Fibroblast of villous mesenchyme (primary cell): ENCODE measurements at regions not wholly inside any gene's neighbourhood (a gene's known extent, or its start where the extent isn't known, plus 50 kb on each side); places are given as distances from the start of the nearest gene placed in this dataset.

Experiments used
- DNase-seq: peaks from one replicate; pipeline ENCODE4 v3.0.0-alpha.2; 2010; ENCODE audit warnings: low read depth
- H3K4me3 ChIP-seq: 2 replicates; pipeline ENCODE4 v1.5.1; 2011; ENCODE audit warnings: low read depth, mild to moderate bottlenecking, low read length
- TF ChIP-seq, protein P1 (sequence below): IDR thresholded peaks from 2 replicates; pipeline ENCODE4 v1.5.1; 2012; ENCODE audit warnings: low read depth, mild to moderate bottlenecking, low read length; ENCODE audit not compliant: insufficient read depth

DNA sequence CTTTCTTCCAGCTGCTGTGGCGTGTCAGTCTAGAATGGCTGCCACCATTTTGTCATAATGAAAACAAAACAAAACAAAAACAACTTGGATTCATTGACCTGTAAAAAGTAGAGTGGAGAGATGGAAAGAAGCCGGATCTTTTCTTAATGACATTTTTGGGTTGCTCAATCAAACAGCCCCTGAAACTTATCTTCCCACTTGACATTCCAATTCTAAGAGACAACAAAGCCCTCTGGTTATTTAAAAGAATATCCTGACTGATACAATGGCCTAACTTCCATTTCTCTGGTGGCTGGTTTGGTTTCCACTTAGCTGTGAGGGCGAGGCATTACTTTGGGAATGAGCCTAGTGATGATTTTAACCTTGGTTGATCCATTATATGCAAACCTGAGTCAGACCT, 123.7 kb downstream of the AQP4 start:
- no peak for DNase-seq
- no peak overlapping the region for H3K4me3 ChIP-seq
- TF ChIP-seq, protein P1, sequence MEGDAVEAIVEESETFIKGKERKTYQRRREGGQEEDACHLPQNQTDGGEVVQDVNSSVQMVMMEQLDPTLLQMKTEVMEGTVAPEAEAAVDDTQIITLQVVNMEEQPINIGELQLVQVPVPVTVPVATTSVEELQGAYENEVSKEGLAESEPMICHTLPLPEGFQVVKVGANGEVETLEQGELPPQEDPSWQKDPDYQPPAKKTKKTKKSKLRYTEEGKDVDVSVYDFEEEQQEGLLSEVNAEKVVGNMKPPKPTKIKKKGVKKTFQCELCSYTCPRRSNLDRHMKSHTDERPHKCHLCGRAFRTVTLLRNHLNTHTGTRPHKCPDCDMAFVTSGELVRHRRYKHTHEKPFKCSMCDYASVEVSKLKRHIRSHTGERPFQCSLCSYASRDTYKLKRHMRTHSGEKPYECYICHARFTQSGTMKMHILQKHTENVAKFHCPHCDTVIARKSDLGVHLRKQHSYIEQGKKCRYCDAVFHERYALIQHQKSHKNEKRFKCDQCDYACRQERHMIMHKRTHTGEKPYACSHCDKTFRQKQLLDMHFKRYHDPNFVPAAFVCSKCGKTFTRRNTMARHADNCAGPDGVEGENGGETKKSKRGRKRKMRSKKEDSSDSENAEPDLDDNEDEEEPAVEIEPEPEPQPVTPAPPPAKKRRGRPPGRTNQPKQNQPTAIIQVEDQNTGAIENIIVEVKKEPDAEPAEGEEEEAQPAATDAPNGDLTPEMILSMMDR = no peak

DNA sequence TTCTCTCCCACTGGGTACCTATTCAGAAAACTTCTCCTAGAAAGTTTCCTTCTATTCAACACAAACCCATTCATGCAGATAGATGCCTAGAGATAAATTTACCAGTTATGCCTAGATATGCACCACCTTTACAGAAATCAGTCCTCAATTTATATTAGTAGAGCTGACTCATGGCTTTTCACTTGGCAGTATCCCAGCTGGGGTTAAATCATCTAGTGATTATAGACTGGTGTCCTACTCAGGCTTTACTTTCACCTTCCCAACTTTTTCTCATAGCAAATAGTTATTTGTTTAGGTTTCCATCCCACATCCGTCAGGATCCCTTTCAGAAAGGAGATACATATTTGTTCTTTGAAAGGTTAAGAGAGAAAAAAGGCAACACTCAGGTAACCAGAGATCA, 124.5 kb downstream of the AQP4 start:
- TF ChIP-seq, protein P1 = no peak
- no peak for DNase-seq
- no peak overlapping the region for H3K4me3 ChIP-seq

DNA sequence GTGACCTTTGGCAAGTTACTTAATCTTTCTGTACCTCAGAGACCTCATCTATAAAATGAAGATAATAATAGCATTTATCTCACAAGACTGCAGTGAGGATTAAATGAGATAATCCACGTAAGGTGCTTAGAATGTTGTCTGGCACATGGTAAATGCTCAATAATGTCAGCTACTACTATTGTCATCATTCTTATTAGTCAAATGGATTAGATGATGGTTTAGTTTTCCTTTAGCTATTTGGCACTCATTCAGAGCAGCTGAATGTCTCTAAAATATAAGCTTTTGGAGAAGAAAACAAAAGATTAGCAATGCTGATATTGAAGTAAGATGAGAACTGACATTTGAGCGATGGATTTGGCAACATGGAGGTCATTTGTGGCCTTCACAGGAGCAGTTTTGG, 125.1 kb downstream of the AQP4 start:
- no peak overlapping the region for H3K4me3 ChIP-seq
- TF ChIP-seq, protein P1 = no peak
- DNase-seq = no peak

DNA sequence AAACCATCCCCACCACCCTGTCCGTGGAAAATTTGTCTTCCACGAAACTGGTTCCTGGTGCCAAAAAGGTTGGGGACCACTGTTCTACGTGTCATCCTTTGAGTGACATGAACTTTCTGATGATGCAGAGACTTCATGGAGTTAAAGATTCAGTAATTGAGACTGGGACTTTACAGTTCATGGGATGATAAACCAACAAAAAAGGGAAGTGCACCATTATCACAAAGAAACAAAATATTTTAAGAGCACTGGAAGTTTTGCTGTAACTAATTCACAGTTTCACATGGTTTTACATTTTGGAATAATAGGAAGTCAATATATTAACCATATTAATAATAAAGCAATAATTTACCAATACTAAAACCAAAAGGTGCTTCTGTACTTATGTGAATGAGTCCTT, 126.8 kb downstream of the AQP4 start:
- no peak overlapping the region for H3K4me3 ChIP-seq
- TF ChIP-seq, protein P1 = no peak
- no peak for DNase-seq

GRCh38 chr18:26736301-26736700, 129.2 kb downstream of the AQP4 start:
- TF ChIP-seq, protein P1 = no peak
- no peak for DNase-seq
- no peak overlapping the region for H3K4me3 ChIP-seq

DNA sequence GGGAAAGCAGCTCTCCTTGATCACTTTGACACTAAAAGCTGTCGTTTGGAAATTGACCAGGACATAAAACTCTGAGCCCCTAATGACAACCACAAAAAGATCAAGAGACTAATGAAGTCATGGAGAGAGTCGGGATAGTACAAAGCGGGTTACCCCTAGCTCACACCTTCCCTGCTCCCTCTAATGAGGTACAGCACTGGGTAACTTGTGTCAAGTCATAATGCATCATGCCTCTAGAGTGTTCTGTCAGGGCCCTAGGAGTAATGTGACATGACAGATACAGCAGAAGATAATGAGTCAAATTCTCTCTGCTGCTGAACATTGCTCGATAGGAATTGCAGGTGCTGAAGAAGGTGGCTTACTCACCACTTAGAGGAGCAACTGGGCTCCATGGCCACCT, 130.7 kb downstream of the AQP4 start:
- no peak overlapping the region for H3K4me3 ChIP-seq
- no peak for DNase-seq
- TF ChIP-seq, protein P1 = no peak

DNA sequence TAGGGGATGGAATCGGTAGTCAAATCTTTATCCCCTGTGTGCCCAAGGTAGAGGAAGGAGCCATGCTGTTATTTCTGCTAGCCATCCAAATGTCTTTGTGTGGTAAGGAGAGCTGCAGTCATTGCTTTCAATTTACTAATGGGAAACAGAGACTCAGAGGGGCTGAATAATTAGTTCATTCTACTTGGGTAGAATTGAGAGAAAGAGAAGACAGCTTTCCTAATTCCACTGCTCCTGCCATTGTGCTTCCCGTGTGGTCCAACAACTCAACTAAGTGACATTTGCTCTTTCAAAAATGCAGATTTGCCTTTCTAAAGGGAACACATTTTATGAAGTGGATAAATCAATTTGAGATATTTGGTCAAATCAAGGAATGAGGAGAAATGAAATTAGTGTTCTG, 136.1 kb downstream of the AQP4 start:
- DNase-seq = no peak
- TF ChIP-seq, protein P1 = no peak
- no peak overlapping the region for H3K4me3 ChIP-seq
